Suprapubic skin (tissue), 4 donors: ENCODE measurements at regions not wholly inside any gene's neighbourhood (a gene's known extent, or its start where the extent isn't known, plus 50 kb on each side); places are given as distances from the start of the nearest gene placed in this dataset.

Experiments used
- DNase-seq, 2 donors: peaks; one replicate each; pipeline ENCODE4 v3.0.0-alpha.2; 2019; ENCODE audit warnings: low spot score in 2 of 2
- H3K27ac ChIP-seq: fragments of 200-600 bp; sonication (generic); one replicate; pipeline ENCODE4 v1.5.1; 2019
- H3K27me3 ChIP-seq: fragments of 200-600 bp; sonication (generic); one replicate; pipeline ENCODE4 v1.5.1; 2019
- H3K36me3 ChIP-seq: fragments of 200-600 bp; sonication (generic); one replicate; pipeline ENCODE4 v1.5.1; 2019
- H3K4me1 ChIP-seq: fragments of 200-600 bp; sonication (generic); one replicate; pipeline ENCODE4 v1.5.1; 2019
- H3K4me3 ChIP-seq: fragments of 200-600 bp; sonication (generic); one replicate; pipeline ENCODE4 v1.5.1; 2019; ENCODE audit warnings: mild to moderate bottlenecking
- H3K9me3 ChIP-seq: fragments of 200-600 bp; sonication (generic); one replicate; pipeline ENCODE4 v1.5.1; 2019
- EP300 ChIP-seq: sonication (generic); formaldehyde crosslinking; IDR thresholded peaks from one replicate; pipeline ENCODE4 v1.6.1; 2017; ENCODE audit warnings: antibody characterized with exemption
- POLR2A ChIP-seq, 2 donors: fragments of 450-650 bp; IDR thresholded peaks; one replicate each; pipeline ENCODE4 v1.6.1; 2017; ENCODE audit warnings: antibody characterized with exemption in 2 of 2, mild to moderate bottlenecking in 2 of 2, moderate library complexity in 2 of 2
- POLR2AphosphoS5 ChIP-seq, 3 donors: sonication (generic); formaldehyde crosslinking; IDR thresholded peaks; one replicate each; pipeline ENCODE4 v1.6.1; 2017; ENCODE audit warnings: antibody characterized with exemption in 3 of 3
- WGBS: methylation state at CpG from one replicate; pipeline ENCODE4 v1.1.5; 2018; 5-methylcytosine and 5-hydroxymethylcytosine counted together
- TF ChIP-seq, protein P1 (sequence below), 2 donors: fragments of 200-600 bp in 1 of 2; fragments of 450-650 bp in 1 of 2; sonication (generic) in 1 of 2; IDR thresholded peaks; one replicate each; pipeline ENCODE4 v1.5.1; 2016 to 2019; ENCODE audit warnings: antibody characterized with exemption in 2 of 2, mild to moderate bottlenecking in 1 of 2, moderate library complexity in 1 of 2

- H3K4me1 ChIP-seq: no peaks in the 10 kb centered on the region
- WGBS: 75% methylated on average over 12 of the region's 12 CpGs
- no peaks in the 10 kb centered on the region for H3K9me3 ChIP-seq
- TF ChIP-seq POLR2A (IDR thresholded peaks at IDR 0.05): no peak
- TF ChIP-seq EP300: no peak
- peak in 1 of 2 donors; percentile 53 for DNase-seq
- peaks cover 5% of the 10 kb centered on the region for H3K27me3 ChIP-seq
- H3K4me3 ChIP-seq: no peak overlapping the region
- H3K36me3 ChIP-seq: no peaks in the 10 kb centered on the region
- H3K27ac ChIP-seq: no peak overlapping the region
These were observed 455.8 kb upstream of the SALL3 start for GRCh38 chr18:78523850-78524249.

DNA sequence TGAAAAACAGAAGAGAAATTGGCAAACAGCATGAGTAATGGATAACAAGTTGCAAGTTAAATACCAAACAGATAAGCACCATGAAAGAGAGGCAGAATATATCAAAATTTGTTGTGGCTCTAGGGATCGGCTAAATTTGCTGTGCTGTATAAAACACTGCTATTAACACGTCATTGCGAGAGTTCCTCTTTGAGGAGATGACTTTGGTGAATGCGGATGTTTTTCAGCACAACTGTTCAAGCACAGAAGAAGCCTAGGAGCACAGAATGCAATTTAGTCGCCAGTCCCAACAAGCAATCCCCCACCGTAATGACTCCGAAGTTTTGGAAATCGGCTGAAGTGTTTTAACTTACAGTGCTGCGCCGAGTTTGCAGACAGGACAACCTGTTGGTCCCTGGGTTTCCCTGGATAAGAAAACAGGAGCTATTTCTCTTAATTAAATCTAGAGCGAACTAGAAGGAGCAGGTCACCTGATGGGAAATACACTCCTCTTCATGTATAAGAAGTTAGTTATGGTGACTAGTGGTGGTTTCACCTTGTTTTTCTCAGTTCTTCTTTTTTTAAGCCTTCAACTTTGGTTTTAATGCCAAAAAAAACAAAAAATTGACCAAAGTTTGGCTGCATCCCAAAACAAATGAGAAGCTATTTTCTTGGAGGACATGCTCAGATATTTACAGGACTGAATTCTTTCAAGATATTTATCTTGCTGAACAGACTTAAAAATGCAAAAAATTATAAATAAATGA lies 454.1 kb upstream of the SALL3 start:
- H3K36me3 ChIP-seq: no peaks in the 10 kb centered on the region
- WGBS: 55% methylated on average over 11 of the region's 11 CpGs
- no peak overlapping the region for H3K4me3 ChIP-seq
- H3K4me1 ChIP-seq: no peaks in the 10 kb centered on the region
- DNase-seq: no peak
- TF ChIP-seq EP300 (no peak), POLR2AphosphoS5 (IDR thresholded peaks at IDR 0.05) (no peak), POLR2A (IDR thresholded peaks at IDR 0.05) (no peak)
- TF ChIP-seq, protein P1, sequence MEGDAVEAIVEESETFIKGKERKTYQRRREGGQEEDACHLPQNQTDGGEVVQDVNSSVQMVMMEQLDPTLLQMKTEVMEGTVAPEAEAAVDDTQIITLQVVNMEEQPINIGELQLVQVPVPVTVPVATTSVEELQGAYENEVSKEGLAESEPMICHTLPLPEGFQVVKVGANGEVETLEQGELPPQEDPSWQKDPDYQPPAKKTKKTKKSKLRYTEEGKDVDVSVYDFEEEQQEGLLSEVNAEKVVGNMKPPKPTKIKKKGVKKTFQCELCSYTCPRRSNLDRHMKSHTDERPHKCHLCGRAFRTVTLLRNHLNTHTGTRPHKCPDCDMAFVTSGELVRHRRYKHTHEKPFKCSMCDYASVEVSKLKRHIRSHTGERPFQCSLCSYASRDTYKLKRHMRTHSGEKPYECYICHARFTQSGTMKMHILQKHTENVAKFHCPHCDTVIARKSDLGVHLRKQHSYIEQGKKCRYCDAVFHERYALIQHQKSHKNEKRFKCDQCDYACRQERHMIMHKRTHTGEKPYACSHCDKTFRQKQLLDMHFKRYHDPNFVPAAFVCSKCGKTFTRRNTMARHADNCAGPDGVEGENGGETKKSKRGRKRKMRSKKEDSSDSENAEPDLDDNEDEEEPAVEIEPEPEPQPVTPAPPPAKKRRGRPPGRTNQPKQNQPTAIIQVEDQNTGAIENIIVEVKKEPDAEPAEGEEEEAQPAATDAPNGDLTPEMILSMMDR (IDR thresholded peaks at IDR 0.05): no peak
- peaks cover 5% of the 10 kb centered on the region for H3K27me3 ChIP-seq
- H3K9me3 ChIP-seq: no peaks in the 10 kb centered on the region
- H3K27ac ChIP-seq: no peak overlapping the region

DNA sequence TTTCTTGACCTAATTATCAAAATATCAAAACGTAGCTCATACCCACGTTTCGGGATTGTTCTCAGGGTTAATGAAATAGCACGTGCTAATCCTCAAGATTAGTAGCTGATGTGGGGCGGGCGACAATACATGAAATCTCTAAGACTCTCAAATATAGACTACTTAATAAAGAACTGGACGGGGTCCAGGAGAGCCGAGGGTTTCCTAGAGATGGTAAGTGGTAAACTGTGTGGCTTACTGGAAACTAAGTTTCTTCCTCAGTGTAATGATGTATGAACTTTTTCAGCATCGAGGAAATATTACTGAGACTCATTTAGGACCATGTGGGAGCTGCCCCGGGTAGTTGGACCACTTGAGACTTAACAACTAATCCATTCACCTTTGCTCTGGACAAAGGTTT lies 453.3 kb upstream of the SALL3 start:
- TF ChIP-seq EP300: no peak
- TF ChIP-seq, protein P1 (IDR thresholded peaks at IDR 0.05): no peak
- peaks cover 3% of the 10 kb centered on the region for H3K27me3 ChIP-seq
- H3K36me3 ChIP-seq: no peaks in the 10 kb centered on the region
- DNase-seq: peak in 1 of 2 donors; percentile 28
- H3K9me3 ChIP-seq: no peaks in the 10 kb centered on the region
- WGBS: 59% methylated on average over 10 of the region's 10 CpGs
- no peak overlapping the region for H3K27ac ChIP-seq
- no peak overlapping the region for H3K4me3 ChIP-seq
- H3K4me1 ChIP-seq: no peaks in the 10 kb centered on the region

DNA sequence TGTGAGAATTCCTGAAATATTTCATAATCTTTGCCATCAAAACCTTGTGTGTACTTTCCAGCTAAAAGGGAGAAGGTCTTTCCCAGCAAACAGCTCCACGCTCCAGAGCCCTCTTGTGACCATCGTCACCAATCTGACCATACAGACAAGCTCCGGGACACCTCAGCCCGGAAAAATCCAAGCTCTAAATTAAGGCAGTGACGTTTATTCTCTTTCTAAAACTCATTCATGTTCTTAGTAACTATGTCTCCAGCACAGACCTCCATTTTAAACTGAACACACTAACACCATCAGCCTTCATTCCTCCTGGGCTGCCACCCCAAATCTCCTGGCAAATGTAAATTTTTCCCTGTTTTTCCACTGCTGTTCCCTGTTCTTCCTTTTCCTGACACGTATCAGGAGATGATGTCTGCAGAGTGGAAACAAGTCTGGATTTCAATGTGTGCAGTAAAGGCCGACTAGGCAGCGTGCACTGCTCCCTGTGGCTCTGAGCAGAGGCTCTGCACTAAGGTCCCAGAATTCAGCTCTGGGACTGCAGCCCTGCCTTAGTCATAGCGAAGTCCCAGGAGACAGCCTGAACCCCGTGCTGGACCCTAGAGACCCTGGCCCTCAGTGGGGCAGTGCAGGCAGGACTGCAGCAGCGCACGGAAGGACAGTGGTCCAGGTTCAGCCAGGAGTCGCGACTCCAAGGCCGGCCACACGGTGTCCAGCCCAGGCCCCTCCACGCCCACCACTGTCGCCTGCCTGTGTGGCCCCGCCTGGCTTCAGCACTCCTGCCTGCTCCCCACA lies 452.5 kb upstream of the SALL3 start:
- Histone ChIP-seq H3K27ac (no peak overlapping the region), H3K9me3 (no peaks in the 10 kb centered on the region), H3K4me1 (no peaks in the 10 kb centered on the region), H3K4me3 (no peak overlapping the region), H3K36me3 (no peaks in the 10 kb centered on the region), H3K27me3 (no peaks in the 10 kb centered on the region)
- DNase-seq: no peak
- TF ChIP-seq, protein P1 (IDR thresholded peaks at IDR 0.05): no peak
- TF ChIP-seq EP300: no peak
- TF ChIP-seq POLR2AphosphoS5 (IDR thresholded peaks at IDR 0.05): no peak
- TF ChIP-seq POLR2A (IDR thresholded peaks at IDR 0.05): no peak
- WGBS: 81% methylated on average over 15 of the region's 19 CpGs

- TF ChIP-seq EP300 (no peak), POLR2A (IDR thresholded peaks at IDR 0.05) (no peak)
- no peak overlapping the region for H3K4me3 ChIP-seq
- WGBS: 84% methylated on average over 11 of the region's 11 CpGs
- DNase-seq: no peak
- no peaks in the 10 kb centered on the region for H3K36me3 ChIP-seq
- no peaks in the 10 kb centered on the region for H3K27me3 ChIP-seq
- H3K27ac ChIP-seq: no peak overlapping the region
- H3K9me3 ChIP-seq: no peaks in the 10 kb centered on the region
- H3K4me1 ChIP-seq: no peaks in the 10 kb centered on the region
These were observed 451.6 kb upstream of the SALL3 start for GRCh38 chr18:78527984-78528383.
